Lower leg skin (tissue), 3 donors: ENCODE measurements at regions not wholly inside any gene's neighbourhood (a gene's known extent, or its start where the extent isn't known, plus 50 kb on each side); places are given as distances from the start of the nearest gene placed in this dataset.

Experiments used
- POLR2A ChIP-seq, 2 donors: fragments of 450-650 bp; IDR thresholded peaks; one replicate each; pipeline ENCODE4 v1.6.1; 2016 to 2017; ENCODE audit warnings: antibody characterized with exemption in 2 of 2, mild to moderate bottlenecking in 1 of 2, moderate library complexity in 1 of 2
- TF ChIP-seq, protein P1 (sequence below), 3 donors: fragments of 450-650 bp; IDR thresholded peaks; one replicate each; pipeline ENCODE4 v1.5.1; 2016; ENCODE audit warnings: antibody characterized with exemption in 3 of 3, mild to moderate bottlenecking in 3 of 3, moderate library complexity in 2 of 3

DNA sequence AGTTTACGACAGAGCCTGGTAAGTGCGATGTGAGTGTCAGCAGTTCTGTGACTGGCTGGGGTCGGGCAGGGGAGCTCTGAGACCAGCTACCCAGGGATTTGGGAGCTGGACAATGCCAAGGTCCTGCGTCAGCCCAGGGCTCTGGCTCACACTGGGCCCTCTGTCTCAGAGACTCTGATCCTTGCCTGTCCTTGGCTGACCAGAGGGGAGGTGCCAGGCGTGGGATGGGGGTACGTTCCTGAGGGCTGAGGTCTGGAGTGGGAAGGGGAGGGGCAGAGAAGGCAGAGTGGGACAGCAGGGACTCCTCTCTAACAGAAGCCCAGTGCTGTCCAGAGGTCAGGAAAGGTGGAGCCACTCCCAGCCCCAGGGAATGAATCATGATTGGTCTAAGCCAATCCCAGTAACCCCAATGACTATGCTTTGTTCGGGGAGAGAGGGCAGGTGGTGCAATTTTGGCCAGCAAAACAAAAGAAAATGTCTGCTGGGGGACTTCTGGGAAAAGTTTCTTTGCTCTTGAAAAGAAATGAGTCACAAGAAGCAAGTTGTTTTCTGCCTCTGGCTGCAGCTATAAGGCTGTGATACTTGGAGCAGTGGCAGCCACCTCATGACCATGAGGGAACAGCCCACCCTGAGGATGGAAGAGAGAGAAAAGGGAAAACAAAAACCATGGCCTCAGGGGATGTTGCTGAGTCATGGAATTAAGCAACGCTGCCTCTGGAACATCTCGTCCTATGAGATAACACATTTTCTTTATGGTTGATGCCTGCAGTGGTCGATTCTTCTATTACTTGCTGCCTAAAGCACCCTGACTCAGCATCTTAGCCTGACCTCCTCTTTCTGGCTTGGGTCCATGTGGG, 108.3 kb downstream of the CHST1 start:
- TF ChIP-seq, protein P1, sequence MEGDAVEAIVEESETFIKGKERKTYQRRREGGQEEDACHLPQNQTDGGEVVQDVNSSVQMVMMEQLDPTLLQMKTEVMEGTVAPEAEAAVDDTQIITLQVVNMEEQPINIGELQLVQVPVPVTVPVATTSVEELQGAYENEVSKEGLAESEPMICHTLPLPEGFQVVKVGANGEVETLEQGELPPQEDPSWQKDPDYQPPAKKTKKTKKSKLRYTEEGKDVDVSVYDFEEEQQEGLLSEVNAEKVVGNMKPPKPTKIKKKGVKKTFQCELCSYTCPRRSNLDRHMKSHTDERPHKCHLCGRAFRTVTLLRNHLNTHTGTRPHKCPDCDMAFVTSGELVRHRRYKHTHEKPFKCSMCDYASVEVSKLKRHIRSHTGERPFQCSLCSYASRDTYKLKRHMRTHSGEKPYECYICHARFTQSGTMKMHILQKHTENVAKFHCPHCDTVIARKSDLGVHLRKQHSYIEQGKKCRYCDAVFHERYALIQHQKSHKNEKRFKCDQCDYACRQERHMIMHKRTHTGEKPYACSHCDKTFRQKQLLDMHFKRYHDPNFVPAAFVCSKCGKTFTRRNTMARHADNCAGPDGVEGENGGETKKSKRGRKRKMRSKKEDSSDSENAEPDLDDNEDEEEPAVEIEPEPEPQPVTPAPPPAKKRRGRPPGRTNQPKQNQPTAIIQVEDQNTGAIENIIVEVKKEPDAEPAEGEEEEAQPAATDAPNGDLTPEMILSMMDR (IDR thresholded peaks at IDR 0.05): no peak
- no peak for TF ChIP-seq POLR2A (IDR thresholded peaks at IDR 0.05)
